ENCODE measurements at regions not wholly inside any gene's neighbourhood (a gene's known extent, or its start where the extent isn't known, plus 50 kb on each side); places are given as distances from the start of the nearest gene placed in this dataset.

DNA sequence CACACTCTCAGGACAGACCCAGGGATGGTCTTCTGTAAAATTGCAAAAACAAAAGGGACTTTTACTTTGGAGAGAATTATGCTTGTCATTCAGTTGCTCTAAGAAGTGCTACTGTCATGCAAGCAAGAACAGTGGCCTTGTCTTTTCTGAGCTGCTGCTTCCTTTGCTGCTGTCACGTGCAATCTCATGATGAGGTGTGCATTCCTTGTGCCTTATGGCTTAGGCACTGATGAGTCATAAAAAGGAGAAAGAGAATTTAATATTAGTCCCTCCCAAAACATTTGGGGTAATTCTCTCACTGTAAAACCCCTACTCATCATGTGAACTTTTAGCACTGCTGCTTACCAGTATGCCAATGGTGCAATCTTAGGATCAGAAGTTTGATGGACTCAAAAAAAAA is 2051.3 kb downstream of the TP53TG3F start:
- TF ChIP-seq, protein P1, sequence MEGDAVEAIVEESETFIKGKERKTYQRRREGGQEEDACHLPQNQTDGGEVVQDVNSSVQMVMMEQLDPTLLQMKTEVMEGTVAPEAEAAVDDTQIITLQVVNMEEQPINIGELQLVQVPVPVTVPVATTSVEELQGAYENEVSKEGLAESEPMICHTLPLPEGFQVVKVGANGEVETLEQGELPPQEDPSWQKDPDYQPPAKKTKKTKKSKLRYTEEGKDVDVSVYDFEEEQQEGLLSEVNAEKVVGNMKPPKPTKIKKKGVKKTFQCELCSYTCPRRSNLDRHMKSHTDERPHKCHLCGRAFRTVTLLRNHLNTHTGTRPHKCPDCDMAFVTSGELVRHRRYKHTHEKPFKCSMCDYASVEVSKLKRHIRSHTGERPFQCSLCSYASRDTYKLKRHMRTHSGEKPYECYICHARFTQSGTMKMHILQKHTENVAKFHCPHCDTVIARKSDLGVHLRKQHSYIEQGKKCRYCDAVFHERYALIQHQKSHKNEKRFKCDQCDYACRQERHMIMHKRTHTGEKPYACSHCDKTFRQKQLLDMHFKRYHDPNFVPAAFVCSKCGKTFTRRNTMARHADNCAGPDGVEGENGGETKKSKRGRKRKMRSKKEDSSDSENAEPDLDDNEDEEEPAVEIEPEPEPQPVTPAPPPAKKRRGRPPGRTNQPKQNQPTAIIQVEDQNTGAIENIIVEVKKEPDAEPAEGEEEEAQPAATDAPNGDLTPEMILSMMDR (IDR thresholded peaks at IDR 0.05; ENCODE audit: insufficient read depth, low read length), result no peak
- TF ChIP-seq, protein P2, sequence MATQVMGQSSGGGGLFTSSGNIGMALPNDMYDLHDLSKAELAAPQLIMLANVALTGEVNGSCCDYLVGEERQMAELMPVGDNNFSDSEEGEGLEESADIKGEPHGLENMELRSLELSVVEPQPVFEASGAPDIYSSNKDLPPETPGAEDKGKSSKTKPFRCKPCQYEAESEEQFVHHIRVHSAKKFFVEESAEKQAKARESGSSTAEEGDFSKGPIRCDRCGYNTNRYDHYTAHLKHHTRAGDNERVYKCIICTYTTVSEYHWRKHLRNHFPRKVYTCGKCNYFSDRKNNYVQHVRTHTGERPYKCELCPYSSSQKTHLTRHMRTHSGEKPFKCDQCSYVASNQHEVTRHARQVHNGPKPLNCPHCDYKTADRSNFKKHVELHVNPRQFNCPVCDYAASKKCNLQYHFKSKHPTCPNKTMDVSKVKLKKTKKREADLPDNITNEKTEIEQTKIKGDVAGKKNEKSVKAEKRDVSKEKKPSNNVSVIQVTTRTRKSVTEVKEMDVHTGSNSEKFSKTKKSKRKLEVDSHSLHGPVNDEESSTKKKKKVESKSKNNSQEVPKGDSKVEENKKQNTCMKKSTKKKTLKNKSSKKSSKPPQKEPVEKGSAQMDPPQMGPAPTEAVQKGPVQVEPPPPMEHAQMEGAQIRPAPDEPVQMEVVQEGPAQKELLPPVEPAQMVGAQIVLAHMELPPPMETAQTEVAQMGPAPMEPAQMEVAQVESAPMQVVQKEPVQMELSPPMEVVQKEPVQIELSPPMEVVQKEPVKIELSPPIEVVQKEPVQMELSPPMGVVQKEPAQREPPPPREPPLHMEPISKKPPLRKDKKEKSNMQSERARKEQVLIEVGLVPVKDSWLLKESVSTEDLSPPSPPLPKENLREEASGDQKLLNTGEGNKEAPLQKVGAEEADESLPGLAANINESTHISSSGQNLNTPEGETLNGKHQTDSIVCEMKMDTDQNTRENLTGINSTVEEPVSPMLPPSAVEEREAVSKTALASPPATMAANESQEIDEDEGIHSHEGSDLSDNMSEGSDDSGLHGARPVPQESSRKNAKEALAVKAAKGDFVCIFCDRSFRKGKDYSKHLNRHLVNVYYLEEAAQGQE (IDR thresholded peaks at IDR 0.05; ENCODE audit: insufficient replicate concordance, low read depth), result no peak
